NCI-H1092 treated with DMSO at 0.1 percent for 48 hours (cell line): ENCODE measurements at regions not wholly inside any gene's neighbourhood (a gene's known extent, or its start where the extent isn't known, plus 50 kb on each side); places are given as distances from the start of the nearest gene placed in this dataset.

Source experiments
- DNase-seq: peaks from one replicate; lab custom pipeline; 2025; lab: John Stamatoyannopoulos, UW

DNA sequence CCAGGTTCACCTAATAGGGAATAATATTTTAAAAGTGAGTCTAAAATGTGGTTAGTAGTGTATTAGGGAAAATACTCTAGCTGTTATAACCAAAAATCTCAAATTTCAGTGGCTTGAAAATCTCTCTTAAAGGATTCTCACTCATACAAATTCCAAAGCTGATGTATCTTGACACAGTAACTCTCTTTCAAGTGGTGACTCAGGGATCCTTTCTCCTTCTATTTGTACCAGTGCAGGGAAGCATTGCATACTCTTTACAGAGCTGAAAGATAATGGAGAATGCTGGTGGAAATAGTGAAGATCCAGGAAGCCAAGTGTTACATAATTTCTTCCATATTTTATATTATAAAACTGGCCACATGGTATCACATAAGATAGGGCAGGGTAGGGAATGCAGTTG lies 560.2 kb upstream of the CDH9 start:
- no peak for DNase-seq

DNA sequence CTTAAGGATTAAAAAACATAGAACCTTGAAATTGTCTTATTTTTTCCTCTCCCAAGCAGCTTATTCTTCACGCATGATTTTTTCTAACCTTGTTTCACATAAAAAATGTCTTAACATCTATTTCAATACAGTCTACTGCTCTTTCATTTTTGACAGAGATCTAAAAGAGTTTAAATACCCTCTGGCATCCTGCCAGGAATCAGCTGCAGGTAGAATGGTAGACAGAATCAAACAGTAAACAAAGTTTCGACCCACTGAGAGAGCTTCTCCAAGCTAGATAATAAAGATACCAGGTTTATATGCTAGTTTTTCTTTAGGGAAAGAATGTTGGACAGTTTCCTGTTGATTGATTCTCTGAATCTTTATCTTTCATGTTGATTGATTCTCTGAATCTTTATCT lies 555.8 kb upstream of the CDH9 start:
- DNase-seq, result no peak

DNA sequence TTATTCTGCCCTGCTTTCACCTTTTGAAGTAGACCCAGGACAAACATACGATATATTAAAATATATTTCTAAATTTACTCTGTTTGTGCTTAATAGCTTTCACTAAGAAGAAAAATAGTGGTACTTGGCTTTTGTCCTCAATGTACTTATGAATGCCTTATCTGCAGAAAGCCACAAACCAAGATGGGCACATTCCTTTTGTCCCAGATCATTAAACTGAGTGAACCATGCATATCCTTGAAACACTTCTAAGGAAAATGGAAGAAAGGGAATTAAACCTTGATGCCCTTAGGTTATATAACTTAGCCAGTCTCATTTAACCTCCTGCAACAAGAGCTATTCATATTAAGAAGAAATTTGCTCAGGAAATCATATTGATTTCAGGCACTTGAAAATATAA lies 553.8 kb upstream of the CDH9 start:
- no peak for DNase-seq

DNA sequence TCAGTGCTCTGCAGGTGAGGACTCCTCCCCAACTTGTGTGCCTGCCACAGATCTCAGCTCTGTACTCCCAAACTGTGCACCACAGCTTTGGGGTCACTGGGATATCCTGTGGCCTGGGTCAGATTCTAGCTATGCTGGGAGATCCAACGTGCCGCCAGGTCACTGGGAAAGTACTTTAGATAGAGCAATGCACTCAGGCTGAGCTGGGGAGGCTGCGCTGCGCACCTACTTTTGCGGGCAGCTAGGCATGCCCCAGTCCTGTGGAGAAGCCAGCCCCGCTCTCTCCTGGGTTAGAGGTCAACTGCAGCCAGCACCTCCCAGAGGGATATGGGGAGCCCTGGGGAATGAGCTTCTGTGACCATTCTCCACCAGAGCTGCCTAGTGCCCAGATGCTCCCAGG lies 552.1 kb upstream of the CDH9 start:
- no peak for DNase-seq

DNA sequence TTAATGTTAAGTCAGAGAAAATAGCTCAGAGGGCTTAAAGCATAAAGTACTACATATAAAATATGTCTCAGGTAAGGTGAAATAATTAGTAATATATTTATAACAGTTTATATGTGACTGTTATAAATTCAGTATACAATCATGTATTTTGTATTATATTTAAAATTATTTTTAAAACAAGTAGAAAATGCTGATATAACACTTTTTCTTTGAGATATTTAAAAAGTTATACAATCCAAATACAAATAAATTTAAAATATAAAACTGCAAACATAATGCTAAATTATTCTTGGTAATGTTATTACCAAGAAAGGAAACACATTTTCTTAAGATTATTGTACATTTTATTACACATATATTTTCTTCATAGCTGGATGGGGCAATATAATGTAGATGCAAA lies 539.9 kb upstream of the CDH9 start:
- DNase-seq, result no peak

DNA sequence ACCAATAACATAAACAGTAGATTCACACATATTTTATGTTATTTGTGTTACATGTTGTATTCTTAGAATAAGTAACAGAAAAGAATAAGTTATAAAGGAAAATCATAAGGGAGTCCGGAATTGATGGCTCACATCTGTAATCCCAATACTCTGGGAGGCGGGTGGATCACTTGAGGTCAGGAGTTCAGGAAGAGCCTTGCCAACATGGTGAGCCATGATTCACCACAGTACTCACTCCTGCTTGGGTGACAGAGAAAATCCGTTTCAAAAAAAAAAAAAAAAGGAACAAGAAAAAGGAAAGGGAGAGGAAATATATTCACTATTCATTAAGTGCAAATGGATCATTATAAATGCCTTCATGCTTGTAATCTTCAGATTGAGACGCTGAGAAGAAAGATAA lies 533.3 kb upstream of the CDH9 start:
- no peak for DNase-seq

DNA sequence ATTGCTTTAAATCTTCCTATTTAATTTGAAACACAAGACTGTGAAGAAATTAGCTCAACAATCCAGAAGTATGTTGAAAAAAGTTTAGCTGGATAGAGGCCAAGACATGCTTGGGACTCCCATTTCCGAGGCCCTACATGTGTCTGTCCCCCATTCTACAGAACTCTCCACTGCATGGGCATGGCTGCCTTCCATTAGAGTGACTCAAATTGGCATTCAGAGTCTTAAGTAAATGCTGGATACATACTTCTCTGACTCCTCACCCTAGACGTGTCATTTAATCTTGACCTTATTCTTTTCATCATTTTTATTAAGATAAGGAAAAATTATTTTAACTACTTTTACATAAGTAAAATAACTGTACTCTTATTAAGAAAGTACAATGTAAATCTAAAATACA lies 530.4 kb upstream of the CDH9 start:
- no peak for DNase-seq

DNA sequence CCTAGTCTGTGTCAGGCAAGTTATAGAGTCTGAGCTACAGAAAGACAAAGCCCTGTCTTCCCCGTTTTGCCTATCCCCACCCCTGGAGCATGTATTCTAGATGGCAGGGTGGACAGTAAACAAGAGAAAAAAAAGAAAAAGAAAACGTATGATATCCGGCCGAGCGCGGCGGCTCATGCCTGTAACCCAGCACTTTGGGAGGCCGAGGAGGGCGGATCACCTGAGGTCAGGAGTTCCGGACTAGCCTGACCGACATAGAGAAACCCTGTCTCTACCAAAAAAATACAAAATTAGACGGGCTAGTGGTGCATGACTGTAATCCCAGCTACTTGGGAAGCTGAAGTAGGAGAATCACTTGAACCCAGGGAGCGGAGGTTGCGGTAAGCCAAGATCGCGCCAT lies 523.0 kb upstream of the CDH9 start:
- no peak for DNase-seq

DNA sequence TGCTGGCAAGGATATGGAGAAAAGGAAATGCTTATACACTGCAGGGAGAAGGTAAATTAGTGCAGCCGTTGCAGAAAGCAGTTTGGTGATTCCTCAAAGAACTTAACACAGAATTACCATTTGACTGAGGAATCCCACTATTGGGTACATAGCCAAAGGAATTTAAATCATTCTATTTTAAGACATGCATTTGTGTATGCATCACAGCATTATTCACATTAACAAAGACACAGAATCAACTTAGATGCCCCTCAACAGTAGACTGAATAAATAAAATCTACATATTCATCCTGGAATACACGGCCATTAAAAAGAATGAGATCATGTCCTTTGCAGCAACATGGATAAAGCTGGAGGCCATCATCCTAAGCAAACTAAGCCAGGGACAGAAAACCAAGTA lies 510.1 kb upstream of the CDH9 start:
- no peak for DNase-seq

DNA sequence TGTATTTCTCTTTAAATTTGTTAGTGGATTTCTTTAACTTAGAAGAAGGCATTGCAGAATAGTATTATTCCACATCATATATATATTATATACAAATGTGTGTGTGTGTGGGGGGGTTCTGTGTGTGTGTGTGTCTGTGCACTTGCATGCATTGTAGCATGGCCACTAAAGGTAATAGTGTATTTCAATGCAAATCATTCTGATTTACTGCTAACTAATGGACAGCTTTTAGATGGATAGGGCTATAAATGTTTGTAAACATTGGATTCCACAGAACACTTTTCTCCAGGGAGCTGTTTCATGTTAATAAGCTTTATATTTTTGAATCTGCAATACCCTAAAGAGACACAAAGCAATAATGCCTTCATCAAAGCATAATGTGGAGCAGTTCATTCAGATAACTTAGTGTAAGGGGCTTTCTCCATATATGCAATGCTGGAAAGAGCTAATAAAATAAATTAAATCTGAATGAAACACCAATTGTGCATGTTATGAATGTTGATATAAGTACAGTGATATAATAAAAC lies 496.7 kb upstream of the CDH9 start:
- no peak for DNase-seq

DNA sequence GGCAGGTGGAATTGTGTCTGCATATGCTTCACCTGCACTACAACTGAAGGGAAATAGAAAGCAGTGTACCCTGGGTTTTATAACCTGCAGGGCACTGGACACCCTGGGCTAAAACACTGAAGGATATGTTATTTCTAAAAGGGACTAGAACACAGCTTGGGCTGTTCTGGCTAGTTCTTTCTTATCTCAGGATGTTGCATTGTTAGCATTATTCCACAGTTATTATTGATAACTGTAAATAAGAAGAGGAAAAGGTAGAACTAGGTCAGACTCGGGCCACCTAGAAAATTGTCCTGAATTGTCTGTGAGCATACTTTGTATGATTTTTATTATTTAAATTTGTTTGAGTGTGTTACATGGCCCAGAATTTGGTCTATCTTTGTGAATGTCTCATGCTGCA lies 493.9 kb upstream of the CDH9 start:
- no peak for DNase-seq

DNA sequence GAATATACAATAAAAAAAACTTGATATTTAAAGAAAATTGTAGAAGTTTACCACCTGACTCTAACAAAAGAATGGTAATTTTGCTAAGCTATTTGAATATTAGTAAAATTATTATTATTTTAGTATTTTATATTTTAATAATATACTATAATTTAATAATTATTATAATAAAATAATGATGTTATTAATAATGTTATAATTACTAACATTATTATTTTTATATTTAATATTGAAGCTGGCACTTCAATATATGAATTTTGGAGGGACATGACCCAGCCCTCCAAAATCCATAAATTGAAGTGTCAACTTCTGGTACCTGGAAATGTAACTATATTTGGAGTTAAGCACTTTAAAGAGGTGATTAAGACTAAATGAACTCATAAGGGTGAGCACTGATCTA lies 486.1 kb upstream of the CDH9 start:
- no peak for DNase-seq

DNA sequence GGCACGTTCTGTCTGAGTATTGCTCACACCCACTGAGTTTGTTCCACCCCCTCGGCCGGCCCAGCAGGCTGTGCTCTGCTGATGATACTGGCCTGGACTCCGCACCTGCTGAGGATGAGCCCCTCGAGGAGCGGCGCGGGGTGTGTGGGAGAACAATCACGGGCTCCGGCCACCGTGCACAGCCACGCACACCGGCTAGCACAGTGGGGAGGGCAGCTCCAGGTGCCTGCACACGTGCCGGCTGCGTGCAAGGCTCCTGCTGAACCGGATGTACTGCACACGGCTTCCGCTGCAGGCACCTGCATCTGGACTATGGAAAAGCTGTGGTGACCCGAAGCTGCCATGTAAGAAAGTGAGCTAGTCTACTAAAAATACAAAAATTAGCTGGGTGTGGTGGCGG lies 485.2 kb upstream of the CDH9 start:
- no peak for DNase-seq

DNA sequence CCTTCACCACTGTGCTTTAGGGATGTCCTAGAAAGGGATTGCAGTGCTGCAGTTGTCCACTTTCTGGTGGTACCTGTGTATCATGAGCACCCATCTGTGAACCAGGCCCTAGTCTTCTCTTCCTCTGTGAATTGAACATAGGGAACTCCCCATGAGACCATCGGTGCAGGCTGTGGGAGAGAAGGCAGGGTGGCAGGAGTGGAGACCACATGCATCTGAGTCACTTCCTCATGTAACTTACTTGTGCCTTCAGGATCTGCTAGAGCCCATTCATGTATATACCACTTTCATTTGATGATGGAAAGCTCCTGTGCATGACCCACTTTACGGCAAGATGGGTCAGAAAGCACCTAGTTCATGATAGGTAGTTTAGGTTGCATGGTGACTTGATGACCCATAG lies 478.1 kb upstream of the CDH9 start:
- no peak for DNase-seq

DNA sequence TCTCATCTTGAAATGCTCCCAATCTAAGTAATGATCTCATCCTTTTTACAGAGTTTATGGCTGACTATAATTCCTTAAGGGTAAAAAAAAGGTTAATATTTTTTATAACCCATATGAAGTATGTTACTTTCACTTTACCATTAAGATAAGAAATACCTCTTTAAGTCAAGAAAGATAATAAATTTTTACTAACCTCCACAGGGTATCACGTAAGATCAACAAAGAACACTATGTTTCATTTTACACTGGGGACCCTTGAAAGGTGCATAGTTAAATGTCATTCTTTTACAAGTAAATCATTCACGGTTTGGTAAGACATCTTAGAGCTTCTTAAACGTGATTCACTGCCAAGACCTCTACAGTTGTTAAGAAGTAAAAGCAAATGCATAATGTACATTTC lies 472.7 kb upstream of the CDH9 start:
- no peak for DNase-seq

DNA sequence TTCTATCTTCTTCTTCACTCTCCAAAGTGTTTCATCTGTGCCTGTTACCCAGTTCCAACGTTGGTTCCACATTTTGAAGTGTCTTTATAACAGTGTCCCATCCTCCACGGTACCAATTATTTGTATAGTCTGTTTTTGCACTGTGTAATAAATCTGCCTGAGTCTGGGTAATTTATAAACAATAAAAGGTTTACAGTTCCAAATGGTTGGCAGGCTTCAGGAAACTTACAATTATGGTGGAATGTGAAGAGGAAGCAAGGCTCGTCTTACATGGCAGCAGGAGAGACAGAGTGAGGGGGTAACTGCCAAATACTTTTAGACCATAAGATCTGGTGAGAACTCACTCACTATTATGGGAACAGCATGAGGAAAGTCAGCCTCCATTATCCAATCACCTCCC lies 465.4 kb upstream of the CDH9 start:
- DNase-seq, result no peak

DNA sequence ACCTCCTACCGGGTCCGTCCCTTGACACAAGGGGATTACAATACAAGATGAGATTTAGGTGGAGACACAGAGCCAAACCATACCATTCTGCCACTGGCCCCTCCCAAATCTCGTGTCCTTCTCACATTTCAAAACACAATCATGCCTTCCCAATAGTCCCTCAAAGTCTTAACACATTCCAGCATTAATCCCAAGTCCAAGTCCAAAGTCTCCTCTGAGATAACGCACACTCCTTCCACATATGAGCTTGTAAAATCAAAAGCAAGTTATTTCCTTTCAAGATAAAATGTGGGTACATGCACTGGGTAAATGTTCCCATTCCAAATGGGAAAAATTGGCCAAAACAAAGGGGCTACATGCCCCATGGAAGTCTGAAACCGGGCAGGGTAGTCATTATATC lies 463.9 kb upstream of the CDH9 start:
- DNase-seq, result no peak

DNA sequence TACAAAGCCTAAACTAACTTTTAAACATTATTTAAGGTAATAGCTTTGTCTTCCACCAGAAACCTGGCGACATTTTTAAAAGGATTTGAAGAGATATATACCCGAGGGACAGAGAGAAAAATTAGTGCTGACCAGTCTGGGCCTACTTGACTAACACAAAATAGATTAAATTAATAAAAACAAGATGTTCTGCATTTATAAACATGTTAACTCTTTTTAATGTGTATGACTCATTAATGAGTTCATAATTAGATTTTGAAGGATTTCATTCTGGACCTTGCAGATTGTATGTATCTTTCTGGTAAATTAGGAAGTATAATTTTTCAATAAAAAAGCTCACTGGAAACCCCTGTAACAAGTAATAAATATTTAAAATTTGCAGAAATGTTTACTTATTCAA lies 459.1 kb upstream of the CDH9 start:
- DNase-seq, result no peak

DNA sequence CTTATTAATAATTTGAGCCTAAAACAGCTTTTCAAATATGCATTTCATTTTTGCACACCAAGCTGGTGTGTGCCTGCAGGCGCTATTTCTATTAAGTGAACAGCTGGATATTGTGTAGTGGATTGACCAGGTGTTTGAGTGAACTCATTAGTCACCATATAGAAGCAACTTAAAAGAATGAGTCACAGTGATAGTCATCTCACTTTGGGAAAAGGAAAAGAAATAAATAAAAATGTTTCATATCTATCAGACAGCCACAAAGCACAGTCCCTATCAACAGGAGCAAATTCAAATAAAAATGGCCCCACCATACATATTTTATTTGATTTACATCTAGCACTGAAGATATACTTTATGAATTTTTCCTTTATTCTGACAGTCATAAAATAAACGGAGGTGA lies 456.5 kb upstream of the CDH9 start:
- DNase-seq, result no peak

DNA sequence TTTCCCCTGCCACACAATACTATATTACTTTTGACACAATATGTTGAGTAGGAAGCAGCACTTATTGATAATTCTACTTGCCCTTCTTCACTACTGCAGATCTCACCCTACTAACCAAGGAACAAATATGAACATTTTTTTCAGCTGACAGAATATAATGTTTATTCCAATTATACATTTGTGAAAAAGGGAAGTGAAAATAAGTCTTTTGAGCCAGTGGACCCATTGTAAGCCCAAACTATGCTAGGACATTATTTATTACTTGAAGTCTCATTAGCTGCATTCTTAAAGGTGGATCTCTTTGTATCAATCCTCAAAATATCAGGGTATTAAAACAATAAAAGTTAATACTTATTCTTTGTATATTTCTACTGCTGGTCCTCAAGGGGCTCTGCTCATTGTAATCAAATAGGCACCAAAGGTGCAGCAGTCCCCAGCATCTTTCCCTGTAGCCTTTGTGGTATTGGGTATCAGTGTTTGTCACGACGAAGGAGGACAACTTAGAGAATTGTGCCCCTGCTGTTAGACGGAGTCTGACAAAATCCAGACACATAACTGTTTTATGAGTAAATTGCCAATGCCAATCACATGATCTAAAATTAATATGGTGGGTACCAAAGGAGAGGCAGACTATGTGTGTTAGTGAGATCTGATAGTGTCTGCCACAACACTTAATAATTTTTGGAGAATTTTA lies 453.5 kb upstream of the CDH9 start:
- no peak for DNase-seq

DNA sequence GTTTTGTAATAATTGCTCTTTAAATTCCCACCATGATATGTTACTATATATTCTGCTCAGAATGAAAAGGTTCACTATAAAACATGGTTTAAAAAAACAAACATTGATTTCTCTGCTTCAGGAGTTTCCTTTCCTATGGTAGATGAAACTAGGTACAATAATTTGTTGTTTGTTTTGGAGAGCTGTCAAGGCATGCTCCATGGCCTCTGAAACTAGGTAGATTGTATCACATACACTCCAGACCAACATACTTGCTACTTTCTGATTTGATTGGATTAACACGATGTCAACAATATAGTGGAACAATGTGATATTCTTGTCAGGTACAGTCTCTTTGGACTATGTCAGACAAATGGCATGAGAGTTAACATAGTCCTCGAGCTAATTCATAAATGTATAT lies 452.7 kb upstream of the CDH9 start:
- DNase-seq, result peak; percentile 1

DNA sequence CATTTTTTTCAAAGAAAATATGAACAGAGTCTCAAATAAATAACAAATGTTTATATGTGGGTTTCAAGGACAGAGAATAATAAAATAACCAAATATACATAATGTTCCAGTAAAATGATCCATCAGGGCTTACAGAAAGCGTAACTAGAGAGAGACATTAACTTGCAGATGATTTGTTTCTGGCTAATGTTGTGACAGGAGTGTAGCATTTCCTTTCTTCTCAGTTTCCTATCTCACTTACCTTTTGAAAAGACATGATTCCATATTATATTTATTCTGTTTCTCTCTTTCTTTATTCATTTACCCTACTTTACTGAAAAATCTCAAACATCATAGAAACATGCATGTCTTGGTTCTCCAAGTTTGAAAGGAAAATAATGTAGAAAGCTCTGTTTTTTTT lies 451.3 kb upstream of the CDH9 start:
- no peak for DNase-seq

DNA sequence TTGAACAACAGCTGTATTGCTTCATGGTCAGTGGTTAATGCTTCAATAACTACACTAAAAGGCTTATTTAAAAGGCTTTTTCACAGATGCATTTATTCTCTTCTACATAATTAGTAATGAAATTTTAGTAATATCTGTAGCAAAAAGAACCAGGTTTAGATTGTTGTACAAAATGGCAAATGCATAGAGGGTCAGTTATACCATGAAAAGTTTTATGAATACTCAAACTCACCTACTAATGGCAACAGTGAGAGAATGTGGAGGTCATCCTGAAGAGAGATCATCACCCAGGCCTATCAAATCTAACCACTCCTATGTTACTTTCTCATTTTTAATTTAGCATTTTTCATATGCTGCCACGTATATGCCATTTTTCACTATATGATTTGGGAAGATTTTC lies 444.3 kb upstream of the CDH9 start:
- DNase-seq, result no peak

DNA sequence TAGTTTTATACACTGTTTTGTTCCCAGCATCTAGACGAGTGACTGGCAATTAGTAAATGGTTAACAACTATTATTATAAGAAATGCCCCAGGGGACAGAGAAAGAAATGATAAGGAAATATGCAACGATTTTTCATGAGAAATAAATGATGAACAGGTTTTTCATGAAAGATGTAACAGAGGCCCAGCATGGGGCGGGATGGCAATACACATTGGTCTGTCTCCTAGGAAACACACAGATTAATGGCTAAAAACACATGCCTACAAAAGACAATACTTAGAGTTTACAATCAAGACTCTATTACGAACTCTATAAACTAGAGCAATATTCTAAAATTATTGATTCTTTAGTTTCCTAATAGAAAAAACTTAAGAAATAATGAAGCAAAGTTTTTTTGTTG lies 441.5 kb upstream of the CDH9 start:
- no peak for DNase-seq

DNA sequence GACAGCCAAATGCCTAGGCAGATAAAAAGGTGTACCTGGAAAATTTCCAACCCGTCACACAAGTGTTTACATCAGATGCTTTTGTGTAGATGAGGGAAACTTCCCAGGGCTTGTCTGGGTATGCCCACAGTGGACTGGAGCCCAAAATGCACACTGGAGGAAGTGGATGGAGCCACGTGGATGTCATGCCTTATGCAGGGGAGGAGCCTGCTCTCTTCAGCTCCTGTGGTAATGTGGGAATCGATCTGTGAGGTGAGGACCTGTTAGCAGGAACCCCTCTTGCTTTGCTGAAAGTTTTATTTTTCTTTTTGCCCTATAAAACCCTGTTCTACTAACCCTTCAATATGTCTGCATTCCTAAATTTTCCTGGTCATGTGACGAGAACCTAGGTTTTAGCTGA lies 439.2 kb upstream of the CDH9 start:
- DNase-seq, result no peak
